Epithelial cell of proximal tubule (primary cell): ENCODE measurements at regions not wholly inside any gene's neighbourhood (a gene's known extent, or its start where the extent isn't known, plus 50 kb on each side); places are given as distances from the start of the nearest gene placed in this dataset.
"Not testable (repeated sequence)": the region's sequence is repeated elsewhere in the genome, so short reads cannot be mapped to it uniquely, and the experiment has no call there.

Experiments
- DNase-seq: peaks from one replicate; pipeline ENCODE4 v3.0.0-alpha.2; 2011; ENCODE audit warnings: low read depth
- H3K4me3 ChIP-seq: 2 replicates; pipeline ENCODE4 v1.5.1; 2011; ENCODE audit warnings: low read depth, mild to moderate bottlenecking, low read length
- CTCF ChIP-seq: conservative IDR thresholded peaks from 2 replicates; pipeline ENCODE4 v1.5.1; 2012; ENCODE audit warnings: low read depth, mild to moderate bottlenecking, low read length

DNA sequence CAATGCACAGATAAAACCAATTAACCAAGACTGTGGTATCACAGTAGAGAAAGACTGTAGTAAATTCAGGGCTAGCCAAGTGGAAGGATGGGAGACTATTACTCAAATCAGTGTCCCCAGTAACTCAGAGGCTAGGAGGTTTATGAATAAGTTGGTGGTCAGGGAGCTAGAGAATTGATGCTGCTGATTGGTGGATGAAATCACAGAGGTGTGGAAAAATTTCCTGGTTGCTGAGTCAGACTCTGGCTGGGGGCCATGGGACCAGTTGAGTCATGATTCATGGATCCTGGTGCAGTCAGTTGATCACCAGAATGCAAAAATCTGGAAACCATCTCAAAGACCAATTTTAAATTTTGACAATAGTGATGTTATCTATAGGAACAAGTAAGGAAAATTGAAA is 555.9 kb downstream of the C6orf118 start:
- TF ChIP-seq CTCF, result no peak

GRCh38 chr6:164751395-164751794 is 558.0 kb downstream of the C6orf118 start:
- no peak for DNase-seq
- no peak for TF ChIP-seq CTCF
- no peak overlapping the region for H3K4me3 ChIP-seq

More for the DNA sequence above, 555.9 kb downstream of the C6orf118 start:
- peak; percentile 54 for DNase-seq
- no peak overlapping the region for H3K4me3 ChIP-seq

DNA sequence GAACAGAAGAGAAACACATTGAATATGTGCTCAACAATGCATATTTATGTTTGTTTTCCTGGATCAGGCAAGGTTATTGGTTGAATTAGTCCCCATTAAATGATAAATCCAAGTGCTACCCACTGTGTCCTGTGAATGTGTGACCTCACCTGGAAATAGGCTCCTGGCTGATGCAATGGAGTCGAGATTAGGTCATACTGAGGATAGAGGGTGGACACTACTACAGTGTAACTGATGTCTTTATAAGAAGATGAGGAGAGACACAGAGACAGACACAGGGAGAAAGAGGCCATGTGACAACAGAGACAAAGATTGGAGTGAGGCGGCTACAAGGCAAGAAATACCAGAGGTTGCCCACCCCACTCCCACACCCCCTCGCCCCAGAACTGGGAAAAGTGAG is 559.3 kb downstream of the C6orf118 start:
- no peak overlapping the region for H3K4me3 ChIP-seq
- TF ChIP-seq CTCF, result no peak
- no peak for DNase-seq

- TF ChIP-seq CTCF, result no peak
Observed at GRCh38 chr6:164749221-164750064, 560.0 kb downstream of the C6orf118 start.

DNA sequence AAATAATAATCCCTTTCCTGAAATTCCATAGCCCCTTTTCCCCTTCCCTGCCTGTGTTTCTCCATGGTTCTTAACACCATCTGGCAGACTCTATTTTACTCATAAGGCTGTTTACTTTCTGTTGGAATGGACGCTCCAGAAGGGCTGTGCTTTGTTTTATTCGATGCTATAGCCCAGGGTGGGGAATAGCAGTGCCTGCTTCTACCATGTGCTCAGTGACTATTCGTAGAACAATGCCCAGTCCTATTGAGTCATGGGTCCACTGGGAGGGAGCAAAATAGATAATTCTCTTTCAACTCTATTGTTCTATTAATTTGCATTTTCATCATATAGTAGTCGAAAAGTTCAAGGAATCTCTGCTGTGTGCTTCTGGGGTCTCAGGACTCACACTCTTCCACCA is 565.1 kb downstream of the C6orf118 start:
- no peak for DNase-seq
- no peak for TF ChIP-seq CTCF
- H3K4me3 ChIP-seq, result no peak overlapping the region

More at GRCh38 chr6:164749221-164750064, 560.0 kb downstream of the C6orf118 start:
- no peak overlapping the region for H3K4me3 ChIP-seq
- DNase-seq, result no peak

GRCh38 chr6:164741938-164742451 is 567.4 kb downstream of the C6orf118 start:
- no peak for DNase-seq
- no peak for TF ChIP-seq CTCF
- H3K4me3 ChIP-seq, result no peak overlapping the region

GRCh38 chr6:164736090-164736489 is 573.3 kb downstream of the C6orf118 start:
- not testable (repeated sequence) for DNase-seq, H3K4me3 ChIP-seq
